Activated T-cell treated with anti-CD3 and anti-CD28 coated beads for 4 hours (primary cell): ENCODE measurements at regions not wholly inside any gene's neighbourhood (a gene's known extent, or its start where the extent isn't known, plus 50 kb on each side); places are given as distances from the start of the nearest gene placed in this dataset.
"Not testable (repeated sequence)": the region's sequence is repeated elsewhere in the genome, so short reads cannot be mapped to it uniquely, and the experiment has no call there.

Experiments
- DNase-seq: peaks from one replicate; pipeline ENCODE4 v3.0.0-alpha.2; 2020

DNA sequence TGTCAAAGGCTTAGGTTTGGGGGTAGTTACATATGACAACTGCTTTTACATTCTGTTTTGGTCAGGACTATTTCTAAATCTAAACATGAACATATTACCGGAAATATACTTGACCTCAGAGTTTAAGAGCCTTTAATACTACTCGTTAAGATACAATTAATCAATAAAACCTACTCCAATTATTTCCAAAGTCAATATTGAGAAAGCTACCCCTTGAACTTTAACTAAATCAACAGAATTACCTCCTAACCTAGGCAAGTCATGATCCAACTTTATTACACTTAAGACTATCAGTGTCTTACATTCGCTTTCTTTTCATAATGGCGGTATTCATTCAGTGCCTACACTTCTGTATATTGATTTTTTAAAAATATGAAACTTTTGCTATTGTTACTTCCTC is 107.7 kb downstream of the RAP2B start:
- DNase-seq = no peak

DNA sequence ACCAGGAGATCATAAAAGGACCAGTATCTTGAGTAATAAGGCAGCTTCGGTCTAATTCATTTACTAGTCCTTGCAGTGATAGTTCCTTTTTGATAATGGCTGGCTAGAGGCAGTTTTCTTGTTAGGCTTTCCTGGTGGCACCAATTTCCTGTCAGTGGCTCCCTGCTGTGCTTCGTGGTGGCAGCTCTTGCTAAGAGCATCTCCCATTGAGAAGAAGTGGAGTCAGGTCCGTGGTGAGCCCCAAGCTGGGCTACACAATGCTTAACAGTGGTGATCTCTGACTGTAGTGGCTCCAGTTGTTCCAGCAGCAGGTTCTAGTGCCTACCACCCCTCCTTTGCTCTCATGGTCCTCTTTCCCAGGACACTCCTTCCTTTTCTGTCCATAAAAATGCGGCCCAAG is 111.2 kb downstream of the RAP2B start:
- no peak for DNase-seq

DNA sequence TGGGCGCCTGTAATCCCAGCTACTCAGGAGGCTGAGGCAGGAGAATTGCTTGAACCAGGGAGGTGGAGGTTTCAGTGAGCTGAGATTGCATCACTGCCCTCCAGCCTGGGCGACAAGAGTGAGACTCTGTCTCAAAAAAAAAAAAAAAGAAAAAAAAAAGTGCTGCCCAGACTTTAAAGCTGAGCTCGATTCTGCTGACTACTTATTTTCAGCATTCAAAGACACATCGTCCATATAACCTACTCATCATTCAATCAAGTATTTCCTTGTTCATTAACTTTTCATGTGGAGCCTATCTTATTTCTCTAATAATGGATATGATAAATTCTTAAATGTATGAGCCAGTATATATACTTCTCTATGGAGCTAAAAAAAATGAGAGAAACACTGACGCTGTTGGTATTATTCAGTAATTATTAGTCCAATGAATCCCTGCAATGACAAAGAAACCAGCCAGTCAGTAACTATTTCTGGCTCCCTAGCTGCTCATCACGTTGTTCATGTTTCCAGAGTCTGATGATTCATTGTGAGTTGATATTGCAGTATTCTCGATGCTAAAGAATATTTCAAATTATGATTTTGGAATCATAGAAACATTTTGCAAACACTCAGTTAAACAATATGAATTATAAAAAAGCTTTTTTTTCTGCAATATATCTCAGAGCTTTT is 111.9 kb downstream of the RAP2B start:
- DNase-seq = no peak

DNA sequence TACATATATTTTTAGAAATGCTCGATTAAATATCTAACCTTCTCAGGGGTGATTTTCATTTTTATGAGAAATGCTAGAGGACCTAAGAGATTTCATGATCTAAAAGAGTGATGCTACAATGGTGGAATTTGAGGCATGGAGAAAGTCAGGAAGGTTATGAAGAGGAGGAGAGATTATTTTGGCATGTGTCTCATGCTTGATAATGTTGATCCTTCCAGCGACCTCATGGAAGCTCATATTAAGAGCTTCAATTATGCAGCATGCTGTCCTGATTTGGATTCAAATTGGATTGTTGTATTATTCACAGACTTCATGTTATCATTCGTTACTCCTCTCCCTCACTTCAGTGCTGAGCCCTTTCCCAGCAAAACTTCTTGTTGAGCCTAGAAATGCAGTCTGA is 112.5 kb downstream of the RAP2B start:
- no peak for DNase-seq

DNA sequence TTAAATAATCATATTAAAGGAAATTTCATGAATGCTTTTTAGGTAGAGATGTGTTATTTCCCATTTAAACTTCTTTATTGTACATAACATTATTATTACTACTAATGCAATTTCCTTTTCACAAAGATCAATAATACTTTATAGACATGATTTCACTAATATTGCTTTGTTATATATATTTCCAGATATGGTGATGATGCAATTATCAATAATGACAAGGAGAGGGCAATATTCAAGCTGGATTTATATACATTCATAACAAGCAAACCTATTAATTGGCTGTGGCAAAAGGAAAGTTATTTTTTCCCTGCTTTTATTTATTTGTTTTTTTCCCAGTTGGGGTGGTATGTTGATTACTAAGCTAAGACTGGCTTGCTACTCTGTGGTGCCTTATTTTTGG is 113.5 kb downstream of the RAP2B start:
- no peak for DNase-seq

DNA sequence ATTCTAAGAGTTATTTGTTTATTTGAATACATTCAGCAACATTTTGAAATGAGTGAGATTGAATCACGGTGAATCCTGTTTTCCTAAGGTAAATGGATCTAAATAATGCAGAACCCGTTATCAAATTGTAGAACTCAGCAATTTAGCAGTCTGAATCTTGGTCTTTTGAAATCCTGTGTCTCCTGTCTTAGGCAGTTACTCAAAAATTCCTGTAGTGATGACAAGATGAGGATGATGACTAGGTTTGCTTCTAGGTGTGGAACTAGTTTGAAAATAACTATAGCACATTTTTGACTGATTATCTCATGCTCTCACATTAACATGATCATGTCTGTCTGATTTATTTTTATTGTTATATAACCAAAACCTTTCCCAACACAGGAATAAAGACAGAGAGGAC is 115.0 kb downstream of the RAP2B start:
- no peak for DNase-seq

DNA sequence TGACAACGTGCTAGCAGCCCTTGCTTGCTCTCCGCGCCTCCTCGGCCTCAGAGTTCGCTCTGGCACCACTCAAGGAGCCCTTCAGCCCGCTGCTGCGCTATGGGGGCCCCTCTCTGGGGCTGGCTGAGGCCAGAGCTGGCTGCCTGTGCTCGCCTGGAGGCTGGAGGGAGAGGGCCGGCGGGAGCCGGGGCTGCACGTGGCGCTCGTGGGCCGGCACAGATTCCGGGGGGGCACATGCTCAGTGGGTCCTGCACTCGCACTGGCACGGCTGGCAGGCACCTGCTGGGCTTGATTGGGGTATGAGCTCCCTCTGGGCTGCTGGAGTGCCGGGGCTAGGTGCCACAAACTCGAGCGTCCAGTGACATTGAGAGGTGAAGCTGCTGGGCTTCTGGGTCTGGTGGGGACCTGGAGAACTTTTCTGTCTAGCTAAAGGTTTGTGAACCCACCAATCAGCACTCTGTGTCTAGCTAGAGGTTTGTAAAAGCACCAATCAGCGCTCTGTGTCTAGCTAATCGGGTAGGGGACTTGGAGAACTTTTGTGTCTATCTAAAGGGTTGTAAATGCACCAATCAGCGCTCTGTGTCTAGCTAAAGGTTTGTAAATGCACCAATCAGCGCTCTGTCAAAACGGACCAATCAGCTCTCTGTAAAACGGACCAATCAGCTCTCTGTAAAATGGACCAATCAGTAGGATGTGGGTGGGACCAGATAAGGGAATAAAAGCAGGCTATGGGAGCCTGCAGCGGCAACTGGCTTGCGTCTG is 119.4 kb downstream of the RAP2B start:
- DNase-seq = not testable (repeated sequence)

GRCh38 chr3:153282355-153282754 is 120.3 kb downstream of the RAP2B start:
- no peak for DNase-seq

GRCh38 chr3:153284282-153284938 is 122.4 kb downstream of the RAP2B start:
- no peak for DNase-seq

- DNase-seq = no peak
These were observed 123.2 kb downstream of the RAP2B start for GRCh38 chr3:153285194-153285641.

GRCh38 chr3:153285982-153286381 is 124.0 kb downstream of the RAP2B start:
- no peak for DNase-seq

DNA sequence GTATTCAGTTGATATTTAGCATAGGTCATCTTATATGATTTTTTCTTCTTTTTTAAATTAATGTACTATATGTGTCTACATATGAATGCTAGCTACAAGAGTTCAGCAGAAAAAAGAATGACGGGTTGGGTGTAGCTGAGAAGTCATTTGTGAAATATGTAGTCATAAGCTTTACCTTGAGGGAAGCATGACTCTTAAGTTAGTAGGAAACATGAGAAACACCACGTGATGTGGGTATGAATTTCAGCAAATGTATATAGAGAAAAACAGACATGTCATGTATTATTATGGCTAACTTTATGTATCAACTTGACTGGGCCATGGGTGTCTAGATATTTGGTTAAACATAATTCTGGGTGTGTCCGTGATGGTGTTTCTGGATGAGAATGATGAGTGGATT is 125.0 kb downstream of the RAP2B start:
- no peak for DNase-seq

DNA sequence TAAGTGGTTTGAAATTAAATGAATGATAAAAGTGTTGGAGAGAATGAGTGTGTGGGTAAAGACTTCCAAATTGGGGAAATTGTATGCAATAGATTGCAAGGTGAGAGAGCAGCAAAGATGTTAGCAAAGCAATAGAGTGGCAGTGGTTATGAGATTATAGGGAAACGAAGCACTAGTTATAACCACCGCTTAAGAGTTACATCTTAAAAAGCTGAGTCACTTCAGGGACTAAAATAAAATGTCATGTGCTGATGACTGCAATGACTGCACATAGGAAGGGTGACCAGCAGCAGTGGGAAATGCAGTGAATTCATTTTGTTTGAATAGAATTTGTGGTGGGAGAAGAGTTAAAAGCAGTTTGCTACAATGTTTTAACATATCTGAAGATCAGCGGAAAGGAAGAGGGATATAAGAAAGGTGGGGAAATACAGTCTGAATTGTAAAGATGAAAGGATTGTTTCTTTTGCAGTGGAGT is 127.3 kb downstream of the RAP2B start:
- no peak for DNase-seq

- DNase-seq = no peak
These were observed 128.4 kb downstream of the RAP2B start for GRCh38 chr3:153290268-153291015.

DNA sequence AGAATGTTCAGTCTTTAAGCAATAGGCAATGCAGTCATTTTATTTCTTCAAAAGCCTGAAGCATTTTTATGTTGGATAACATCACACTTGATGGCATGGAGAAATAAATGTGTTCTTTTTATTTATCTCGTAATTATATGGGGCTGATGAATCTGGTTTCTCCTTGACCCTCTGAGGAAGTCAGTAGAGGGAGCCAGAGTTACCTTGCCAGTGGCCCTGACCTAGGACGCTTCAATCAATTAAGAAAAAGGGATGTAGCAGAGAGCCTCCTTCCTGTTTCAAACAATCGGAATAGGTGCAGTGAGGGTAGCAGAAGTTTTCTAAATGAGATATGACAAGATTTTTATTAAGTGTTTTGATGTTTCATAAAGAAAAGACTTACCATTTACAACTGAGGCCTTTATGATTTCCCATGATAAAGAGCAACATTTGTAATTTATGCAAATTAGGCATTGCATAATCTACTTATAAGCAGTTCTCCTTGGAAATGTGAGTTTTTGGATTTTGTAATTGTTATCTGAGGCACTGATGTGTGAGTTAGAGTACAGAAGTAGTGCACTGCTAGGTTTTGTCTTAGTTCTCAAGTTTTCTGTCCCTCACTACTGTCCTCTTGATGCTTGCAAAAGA is 129.1 kb downstream of the RAP2B start:
- DNase-seq = no peak

GRCh38 chr3:153293265-153293664 is 131.2 kb downstream of the RAP2B start:
- DNase-seq = no peak

GRCh38 chr3:153295901-153296300 is 133.9 kb downstream of the RAP2B start:
- no peak for DNase-seq

GRCh38 chr3:153305189-153305588 is 143.2 kb downstream of the RAP2B start:
- DNase-seq = no peak

GRCh38 chr3:153311541-153311940 is 149.5 kb downstream of the RAP2B start:
- no peak for DNase-seq

DNA sequence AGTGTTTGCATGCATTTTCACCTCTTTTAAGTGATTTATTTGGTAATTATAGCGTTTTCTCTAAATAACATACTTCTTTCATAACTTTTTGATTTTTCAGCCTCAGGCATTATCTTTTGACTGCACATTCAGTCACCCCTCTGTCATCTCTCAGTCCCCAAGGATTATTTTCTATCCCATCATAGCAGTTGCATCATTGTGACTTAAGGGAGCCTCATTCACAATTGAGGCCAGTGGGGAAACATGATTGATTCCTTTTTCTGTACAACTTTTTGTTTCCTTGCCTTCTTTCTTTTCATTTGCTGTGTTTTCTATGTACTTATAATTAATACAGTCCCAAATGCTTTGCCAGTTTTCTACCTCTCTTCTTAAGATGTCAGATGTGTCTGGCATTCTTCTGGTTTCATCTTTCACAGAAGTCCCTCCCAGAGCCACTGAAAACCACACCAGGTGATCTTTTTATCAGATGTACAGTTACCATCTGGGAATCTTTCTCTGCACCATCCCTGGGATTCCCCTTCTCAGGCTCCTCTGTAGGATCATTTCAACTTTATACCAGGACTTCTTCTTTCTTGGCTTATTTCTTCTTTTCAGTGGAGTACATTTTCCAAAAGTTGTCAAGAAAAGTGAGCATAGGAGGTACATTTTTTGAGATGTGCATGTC is 151.4 kb downstream of the RAP2B start:
- DNase-seq = no peak

GRCh38 chr3:153314038-153314437 is 152.0 kb downstream of the RAP2B start:
- DNase-seq = no peak

- no peak for DNase-seq
These were observed 153.8 kb downstream of the RAP2B start for GRCh38 chr3:153315781-153316180.
